ENCODE measurements at regions not wholly inside any gene's neighbourhood (a gene's known extent, or its start where the extent isn't known, plus 50 kb on each side); places are given as distances from the start of the nearest gene placed in this dataset.

GRCh38 chr6:79426625-79427278 is 110.5 kb downstream of the LCA5 start:
- H3K4me1 ChIP-seq (ENCODE audit: control insufficient read depth, insufficient read depth, low read length): no peaks in the 10 kb centered on the region
- no peak for DNase-seq
- no peak overlapping the region for H3K9ac ChIP-seq (ENCODE audit: extremely low read depth, low read length, poor library complexity, severe bottlenecking)
- H3K27me3 ChIP-seq (ENCODE audit: control insufficient read depth, insufficient read depth, low read length, poor library complexity, severe bottlenecking): no peaks in the 10 kb centered on the region
- WGBS, 2 experiments (ENCODE audit: insufficient coverage in 1 of 2, insufficient read length in 1 of 2): 93 to 95% methylated on average over 3 to 5 of the region's 5 CpGs
- TF ChIP-seq CTCF (conservative IDR thresholded peaks at IDR 0.05): no peak
- Mint-ChIP-seq H3K9me3 (no peaks in the 10 kb centered on the region), H3K4me3 (no peak overlapping the region), H3K4me1 (peaks cover 5% of the 10 kb centered on the region), H3K27me3 (ENCODE audit: insufficient read depth) (no peaks in the 10 kb centered on the region), H3K36me3 (ENCODE audit: low read depth) (no peaks in the 10 kb centered on the region), H3K27ac (no peak overlapping the region)
- no peak overlapping the region for H3K4me3 ChIP-seq (ENCODE audit: low read length)
- no peaks in the 10 kb centered on the region for H3K36me3 ChIP-seq (ENCODE audit: control insufficient read depth, insufficient read depth, low read length)
- no peak overlapping the region for H3K27ac ChIP-seq (ENCODE audit: low read depth, low read length)
- no peaks in the 10 kb centered on the region for H3K9me3 ChIP-seq (ENCODE audit: control insufficient read depth, low read length)

- WGBS, 2 experiments (ENCODE audit: insufficient coverage in 1 of 2, insufficient read length in 1 of 2): 89% methylated on average over 5 of the region's 5 CpGs; no CpG with 5 or more reads in 1 of the 2 experiments
- no peak for DNase-seq
- no peak for TF ChIP-seq CTCF (conservative IDR thresholded peaks at IDR 0.05)
- Mint-ChIP-seq H3K27me3 (ENCODE audit: insufficient read depth) (no peaks in the 10 kb centered on the region), H3K36me3 (ENCODE audit: low read depth) (no peaks in the 10 kb centered on the region), H3K4me1 (peaks cover 5% of the 10 kb centered on the region), H3K4me3 (no peak overlapping the region), H3K9me3 (no peaks in the 10 kb centered on the region), H3K27ac (no peak overlapping the region)
- no peak overlapping the region for H3K9ac ChIP-seq (ENCODE audit: extremely low read depth, low read length, poor library complexity, severe bottlenecking)
- H3K36me3 ChIP-seq (ENCODE audit: control insufficient read depth, insufficient read depth, low read length): no peaks in the 10 kb centered on the region
- no peaks in the 10 kb centered on the region for H3K9me3 ChIP-seq (ENCODE audit: control insufficient read depth, low read length)
- H3K27me3 ChIP-seq (ENCODE audit: control insufficient read depth, insufficient read depth, low read length, poor library complexity, severe bottlenecking): no peaks in the 10 kb centered on the region
- H3K4me3 ChIP-seq (ENCODE audit: low read length): no peak overlapping the region
- no peak overlapping the region for H3K27ac ChIP-seq (ENCODE audit: low read depth, low read length)
- H3K4me1 ChIP-seq (ENCODE audit: control insufficient read depth, insufficient read depth, low read length): no peaks in the 10 kb centered on the region
Observed at GRCh38 chr6:79425589-79426311, 111.5 kb downstream of the LCA5 start.

- Histone ChIP-seq H3K4me3 (ENCODE audit: low read length) (no peak overlapping the region), H3K9me3 (ENCODE audit: control insufficient read depth, low read length) (no peaks in the 10 kb centered on the region), H3K36me3 (ENCODE audit: control insufficient read depth, insufficient read depth, low read length) (no peaks in the 10 kb centered on the region), H3K27me3 (ENCODE audit: control insufficient read depth, insufficient read depth, low read length, poor library complexity, severe bottlenecking) (no peaks in the 10 kb centered on the region), H3K9ac (ENCODE audit: extremely low read depth, low read length, poor library complexity, severe bottlenecking) (no peak overlapping the region), H3K27ac (ENCODE audit: low read depth, low read length) (no peak overlapping the region), H3K4me1 (ENCODE audit: control insufficient read depth, insufficient read depth, low read length) (no peaks in the 10 kb centered on the region)
- no peak overlapping the region for H3K4me3 Mint-ChIP-seq
- DNase-seq: no peak
- 93 to 100% methylated on average over 1 to 2 of the region's 2 CpGs for WGBS, 2 experiments (ENCODE audit: insufficient coverage in 1 of 2, insufficient read length in 1 of 2)
- no peaks in the 10 kb centered on the region for H3K9me3 Mint-ChIP-seq
- peaks cover 5% of the 10 kb centered on the region for H3K4me1 Mint-ChIP-seq
- no peak overlapping the region for H3K27ac Mint-ChIP-seq
- TF ChIP-seq CTCF (conservative IDR thresholded peaks at IDR 0.05): no peak
- no peaks in the 10 kb centered on the region for H3K36me3 Mint-ChIP-seq (ENCODE audit: low read depth)
- no peaks in the 10 kb centered on the region for H3K27me3 Mint-ChIP-seq (ENCODE audit: insufficient read depth)
Observed at GRCh38 chr6:79423216-79423615, 114.0 kb downstream of the LCA5 start.

Measured in endodermal cell (in vitro differentiated cells).